OCI-LY3 (cell line): ENCODE measurements at regions not wholly inside any gene's neighbourhood (a gene's known extent, or its start where the extent isn't known, plus 50 kb on each side); places are given as distances from the start of the nearest gene placed in this dataset.

ENCODE experiments used
- EZH2phosphoT487 ChIP-seq: fragments of 200-600 bp; shearing (Covaris generic); IDR thresholded peaks from 2 replicates; pipeline ENCODE4 v1.6.1; 2018; ENCODE audit warnings: antibody characterized with exemption, mixed run types, low read depth
- TF ChIP-seq, protein P1 (sequence below): fragments of 200-600, 300-600 bp; sonication (generic); IDR thresholded peaks from 2 replicates; pipeline ENCODE4 v1.5.1; 2014; ENCODE audit warnings: antibody characterized with exemption, low read length, low read depth

GRCh38 chr7:27351137-27351536, 108.5 kb downstream of the EVX1 start:
- TF ChIP-seq, protein P1, sequence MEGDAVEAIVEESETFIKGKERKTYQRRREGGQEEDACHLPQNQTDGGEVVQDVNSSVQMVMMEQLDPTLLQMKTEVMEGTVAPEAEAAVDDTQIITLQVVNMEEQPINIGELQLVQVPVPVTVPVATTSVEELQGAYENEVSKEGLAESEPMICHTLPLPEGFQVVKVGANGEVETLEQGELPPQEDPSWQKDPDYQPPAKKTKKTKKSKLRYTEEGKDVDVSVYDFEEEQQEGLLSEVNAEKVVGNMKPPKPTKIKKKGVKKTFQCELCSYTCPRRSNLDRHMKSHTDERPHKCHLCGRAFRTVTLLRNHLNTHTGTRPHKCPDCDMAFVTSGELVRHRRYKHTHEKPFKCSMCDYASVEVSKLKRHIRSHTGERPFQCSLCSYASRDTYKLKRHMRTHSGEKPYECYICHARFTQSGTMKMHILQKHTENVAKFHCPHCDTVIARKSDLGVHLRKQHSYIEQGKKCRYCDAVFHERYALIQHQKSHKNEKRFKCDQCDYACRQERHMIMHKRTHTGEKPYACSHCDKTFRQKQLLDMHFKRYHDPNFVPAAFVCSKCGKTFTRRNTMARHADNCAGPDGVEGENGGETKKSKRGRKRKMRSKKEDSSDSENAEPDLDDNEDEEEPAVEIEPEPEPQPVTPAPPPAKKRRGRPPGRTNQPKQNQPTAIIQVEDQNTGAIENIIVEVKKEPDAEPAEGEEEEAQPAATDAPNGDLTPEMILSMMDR, result no peak
- no peak for TF ChIP-seq EZH2phosphoT487
